Upper lobe of left lung (tissue), 4 donors: ENCODE measurements at regions not wholly inside any gene's neighbourhood (a gene's known extent, or its start where the extent isn't known, plus 50 kb on each side); places are given as distances from the start of the nearest gene placed in this dataset.

Experiments
- CTCF ChIP-seq, 6 experiments: fragments of 450-650 bp in 4 of 6; fragments of 200-600 bp in 2 of 6; sonication (generic) in 2 of 6; IDR thresholded peaks; one replicate each; pipeline ENCODE4 v1.5.1; 2016 to 2019; ENCODE audit warnings: antibody characterized with exemption in 6 of 6
- EP300 ChIP-seq, 4 donors: sonication (generic); formaldehyde crosslinking; IDR thresholded peaks; one replicate each; pipeline ENCODE4 v1.5.1; 2017; ENCODE audit warnings: antibody characterized with exemption in 4 of 4, control low read depth in 2 of 4
- POLR2A ChIP-seq, 4 donors: fragments of 450-650 bp; IDR thresholded peaks; one replicate each; pipeline ENCODE4 v1.5.1; 2016 to 2017; ENCODE audit warnings: antibody characterized with exemption in 4 of 4, mild to moderate bottlenecking in 2 of 4

GRCh38 chr13:106915146-106915545 lies 347.2 kb upstream of the ARGLU1 start:
- TF ChIP-seq CTCF (IDR thresholded peaks at IDR 0.05) (no peak), POLR2A (IDR thresholded peaks at IDR 0.05) (no peak), EP300 (IDR thresholded peaks at IDR 0.05) (no peak)
